ENCODE measurements at regions not wholly inside any gene's neighbourhood (a gene's known extent, or its start where the extent isn't known, plus 50 kb on each side); places are given as distances from the start of the nearest gene placed in this dataset.
A peak's percentile ranks its signal among the peaks of the same experiment; 100 is the strongest.

DNA sequence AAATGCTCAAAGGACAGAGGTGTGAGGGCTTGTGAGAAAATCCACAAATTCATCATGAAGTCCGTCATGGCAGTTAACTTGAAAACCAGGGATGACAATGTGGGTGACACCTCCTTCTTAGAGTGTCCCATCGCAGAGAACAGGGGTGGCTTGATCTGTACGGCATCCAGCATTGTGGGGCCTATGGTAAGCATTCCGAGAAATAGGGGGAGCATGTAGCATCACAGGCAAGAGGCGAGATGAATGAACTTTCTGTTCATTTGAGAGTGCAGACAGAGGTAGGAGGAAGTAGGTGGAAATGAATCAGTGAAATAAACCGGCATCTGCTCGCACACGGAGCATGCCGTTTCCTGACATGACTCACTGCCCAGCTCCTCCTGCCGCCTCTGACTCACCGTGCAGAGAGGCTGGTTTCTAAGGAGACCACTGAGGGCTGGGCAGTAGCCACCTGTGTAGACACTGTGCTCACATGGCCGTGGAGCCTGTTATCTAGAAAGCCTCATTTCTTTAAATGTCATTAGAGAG, 339.0 kb downstream of the RFC3 start:
- DNase-seq (ENCODE audit: low read depth, low spot score), result peak; percentile 92
- ATAC-seq, result peak; percentile 93
- Histone ChIP-seq H2AFZ (ENCODE audit: low read depth, low read length, poor library complexity, severe bottlenecking) (peak overlapping the region; percentile 70), H3K27ac (ENCODE audit: low read depth, low read length) (peak overlapping the region; percentile 78), H3K27me3 (ENCODE audit: insufficient read depth, low read length) (no peaks in the 10 kb centered on the region), H3K4me3 (replicated peaks in 1 of 2; ENCODE audit: low read depth in 1 of 2, low read length in 2 of 2) (peak overlapping the region; percentile 26 to 56), H3K9me3 (ENCODE audit: control insufficient read depth in 1 of 2, insufficient read depth in 1 of 2, low read depth in 1 of 2, low read length in 2 of 2) (no peaks in the 10 kb centered on the region), H3K9me2 (ENCODE audit: insufficient read depth) (no peaks in the 10 kb centered on the region), H4K20me1 (ENCODE audit: insufficient read depth) (no peaks in the 10 kb centered on the region), H3K79me2 (ENCODE audit: insufficient read depth, low read length) (no peaks in the 10 kb centered on the region), H3K4me1 (ENCODE audit: control insufficient read depth in 1 of 2, insufficient read depth in 2 of 2, low read length in 2 of 2) (peaks cover 24 to 37% of the 10 kb centered on the region in 2 experiments), H3K4me2 (ENCODE audit: low read length) (peak overlapping the region; percentile 87), H3K36me3 (ENCODE audit: control insufficient read depth in 1 of 2, insufficient read depth in 2 of 2, low read length in 2 of 2) (no peaks in the 10 kb centered on the region), H3K9ac (ENCODE audit: low read length) (peak overlapping the region; percentile 40)
- ChIA-PET RAD21 (ENCODE audit: low non-redundant PET in 1 of 2, low total read pairs in 2 of 2, uncharacterized antibody in 2 of 2, unreplicated experiment in 2 of 2) (no interaction called here), POLR2A (no interaction called here), CTCF (interaction anchor here (1.1 kb wide), 1 partner anchor 79 kb away, joined by 3 read pairs; no protein-coding TSS in a partner anchor)
- intact Hi-C loops (cut with micrococcal nuclease), result loop anchor here (5.0 kb wide), 1 partner anchor 340 kb away; the partner anchor contains the start of gene RFC3
- BruUV-seq (replicated peaks), result no TSS peak
- peak; percentile 91 for TF ChIP-seq JUND (IDR thresholded peaks at IDR 0.05)
- no peak for TF ChIP-seq EZH2 (IDR thresholded peaks at IDR 0.05)
- TF ChIP-seq ZNF274 (IDR thresholded peaks at IDR 0.05; ENCODE audit: low read depth, low read length), result no peak
- TF ChIP-seq, protein P1, sequence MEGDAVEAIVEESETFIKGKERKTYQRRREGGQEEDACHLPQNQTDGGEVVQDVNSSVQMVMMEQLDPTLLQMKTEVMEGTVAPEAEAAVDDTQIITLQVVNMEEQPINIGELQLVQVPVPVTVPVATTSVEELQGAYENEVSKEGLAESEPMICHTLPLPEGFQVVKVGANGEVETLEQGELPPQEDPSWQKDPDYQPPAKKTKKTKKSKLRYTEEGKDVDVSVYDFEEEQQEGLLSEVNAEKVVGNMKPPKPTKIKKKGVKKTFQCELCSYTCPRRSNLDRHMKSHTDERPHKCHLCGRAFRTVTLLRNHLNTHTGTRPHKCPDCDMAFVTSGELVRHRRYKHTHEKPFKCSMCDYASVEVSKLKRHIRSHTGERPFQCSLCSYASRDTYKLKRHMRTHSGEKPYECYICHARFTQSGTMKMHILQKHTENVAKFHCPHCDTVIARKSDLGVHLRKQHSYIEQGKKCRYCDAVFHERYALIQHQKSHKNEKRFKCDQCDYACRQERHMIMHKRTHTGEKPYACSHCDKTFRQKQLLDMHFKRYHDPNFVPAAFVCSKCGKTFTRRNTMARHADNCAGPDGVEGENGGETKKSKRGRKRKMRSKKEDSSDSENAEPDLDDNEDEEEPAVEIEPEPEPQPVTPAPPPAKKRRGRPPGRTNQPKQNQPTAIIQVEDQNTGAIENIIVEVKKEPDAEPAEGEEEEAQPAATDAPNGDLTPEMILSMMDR (IDR thresholded peaks at IDR 0.05 in 2 of 3, conservative IDR thresholded peaks at IDR 0.05 in 1 of 3; ENCODE audit: borderline replicate concordance in 1 of 3, insufficient read depth in 1 of 3, low read depth in 2 of 3, low read length in 2 of 3), result no peak
- TF ChIP-seq, protein P2, sequence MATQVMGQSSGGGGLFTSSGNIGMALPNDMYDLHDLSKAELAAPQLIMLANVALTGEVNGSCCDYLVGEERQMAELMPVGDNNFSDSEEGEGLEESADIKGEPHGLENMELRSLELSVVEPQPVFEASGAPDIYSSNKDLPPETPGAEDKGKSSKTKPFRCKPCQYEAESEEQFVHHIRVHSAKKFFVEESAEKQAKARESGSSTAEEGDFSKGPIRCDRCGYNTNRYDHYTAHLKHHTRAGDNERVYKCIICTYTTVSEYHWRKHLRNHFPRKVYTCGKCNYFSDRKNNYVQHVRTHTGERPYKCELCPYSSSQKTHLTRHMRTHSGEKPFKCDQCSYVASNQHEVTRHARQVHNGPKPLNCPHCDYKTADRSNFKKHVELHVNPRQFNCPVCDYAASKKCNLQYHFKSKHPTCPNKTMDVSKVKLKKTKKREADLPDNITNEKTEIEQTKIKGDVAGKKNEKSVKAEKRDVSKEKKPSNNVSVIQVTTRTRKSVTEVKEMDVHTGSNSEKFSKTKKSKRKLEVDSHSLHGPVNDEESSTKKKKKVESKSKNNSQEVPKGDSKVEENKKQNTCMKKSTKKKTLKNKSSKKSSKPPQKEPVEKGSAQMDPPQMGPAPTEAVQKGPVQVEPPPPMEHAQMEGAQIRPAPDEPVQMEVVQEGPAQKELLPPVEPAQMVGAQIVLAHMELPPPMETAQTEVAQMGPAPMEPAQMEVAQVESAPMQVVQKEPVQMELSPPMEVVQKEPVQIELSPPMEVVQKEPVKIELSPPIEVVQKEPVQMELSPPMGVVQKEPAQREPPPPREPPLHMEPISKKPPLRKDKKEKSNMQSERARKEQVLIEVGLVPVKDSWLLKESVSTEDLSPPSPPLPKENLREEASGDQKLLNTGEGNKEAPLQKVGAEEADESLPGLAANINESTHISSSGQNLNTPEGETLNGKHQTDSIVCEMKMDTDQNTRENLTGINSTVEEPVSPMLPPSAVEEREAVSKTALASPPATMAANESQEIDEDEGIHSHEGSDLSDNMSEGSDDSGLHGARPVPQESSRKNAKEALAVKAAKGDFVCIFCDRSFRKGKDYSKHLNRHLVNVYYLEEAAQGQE (IDR thresholded peaks at IDR 0.05; ENCODE audit: low read depth), result no peak
- no peak for TF ChIP-seq ZFX (IDR thresholded peaks at IDR 0.05)
- no peak for TF ChIP-seq ELF1 (IDR thresholded peaks at IDR 0.05; ENCODE audit: borderline replicate concordance, low read depth)
- TF ChIP-seq, protein P3, sequence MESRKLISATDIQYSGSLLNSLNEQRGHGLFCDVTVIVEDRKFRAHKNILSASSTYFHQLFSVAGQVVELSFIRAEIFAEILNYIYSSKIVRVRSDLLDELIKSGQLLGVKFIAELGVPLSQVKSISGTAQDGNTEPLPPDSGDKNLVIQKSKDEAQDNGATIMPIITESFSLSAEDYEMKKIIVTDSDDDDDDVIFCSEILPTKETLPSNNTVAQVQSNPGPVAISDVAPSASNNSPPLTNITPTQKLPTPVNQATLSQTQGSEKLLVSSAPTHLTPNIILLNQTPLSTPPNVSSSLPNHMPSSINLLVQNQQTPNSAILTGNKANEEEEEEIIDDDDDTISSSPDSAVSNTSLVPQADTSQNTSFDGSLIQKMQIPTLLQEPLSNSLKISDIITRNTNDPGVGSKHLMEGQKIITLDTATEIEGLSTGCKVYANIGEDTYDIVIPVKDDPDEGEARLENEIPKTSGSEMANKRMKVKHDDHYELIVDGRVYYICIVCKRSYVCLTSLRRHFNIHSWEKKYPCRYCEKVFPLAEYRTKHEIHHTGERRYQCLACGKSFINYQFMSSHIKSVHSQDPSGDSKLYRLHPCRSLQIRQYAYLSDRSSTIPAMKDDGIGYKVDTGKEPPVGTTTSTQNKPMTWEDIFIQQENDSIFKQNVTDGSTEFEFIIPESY (IDR thresholded peaks at IDR 0.05; ENCODE audit: extremely low read depth, insufficient replicate concordance, low read length), result no peak
- peak; percentile 90 for TF ChIP-seq TCF7L2 (IDR thresholded peaks at IDR 0.05; ENCODE audit: borderline replicate concordance, extremely low read depth, insufficient read depth, insufficient read length)
- peak; percentile 68; the same call in 1 of the 2 replicates for TF ChIP-seq CBX3 (IDR thresholded peaks at IDR 0.05; ENCODE audit: low read depth)
- TF ChIP-seq, protein P4, sequence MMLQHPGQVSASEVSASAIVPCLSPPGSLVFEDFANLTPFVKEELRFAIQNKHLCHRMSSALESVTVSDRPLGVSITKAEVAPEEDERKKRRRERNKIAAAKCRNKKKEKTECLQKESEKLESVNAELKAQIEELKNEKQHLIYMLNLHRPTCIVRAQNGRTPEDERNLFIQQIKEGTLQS (IDR thresholded peaks at IDR 0.05), result no peak; the same call in 1 of the 2 replicates
- no peak for TF ChIP-seq YY1 (IDR thresholded peaks at IDR 0.05; ENCODE audit: extremely low read depth, insufficient replicate concordance, low read depth, low read length)
- TF ChIP-seq SIN3A (IDR thresholded peaks at IDR 0.05; ENCODE audit: low read depth), result peak; percentile 49; the same call in 1 of the 2 replicates
- no peak for TF ChIP-seq EGR1 (IDR thresholded peaks at IDR 0.05; ENCODE audit: low read depth)
- TF ChIP-seq, protein P5, sequence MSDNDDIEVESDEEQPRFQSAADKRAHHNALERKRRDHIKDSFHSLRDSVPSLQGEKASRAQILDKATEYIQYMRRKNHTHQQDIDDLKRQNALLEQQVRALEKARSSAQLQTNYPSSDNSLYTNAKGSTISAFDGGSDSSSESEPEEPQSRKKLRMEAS (IDR thresholded peaks at IDR 0.05), result peak; percentile 72
- peak; percentile 34; the same call in 1 of the 2 replicates for TF ChIP-seq POLR2AphosphoS5 (IDR thresholded peaks at IDR 0.05; ENCODE audit: low read depth, low read length)
- TF ChIP-seq SRF (IDR thresholded peaks at IDR 0.05; ENCODE audit: low read depth), result no peak
- TF ChIP-seq POLR2A (IDR thresholded peaks at IDR 0.05; ENCODE audit: borderline replicate concordance, extremely low read depth, insufficient read depth, insufficient read length), result no peak
- peak; percentile 89 for TF ChIP-seq FOSL1 (IDR thresholded peaks at IDR 0.05; ENCODE audit: low read depth)
- TF ChIP-seq CEBPB (IDR thresholded peaks at IDR 0.05; ENCODE audit: low read depth), result no peak
- no peak for TF ChIP-seq EZH2phosphoT487 (IDR thresholded peaks at IDR 0.05; ENCODE audit: borderline replicate concordance)
